Non-pigmented ciliary epithelial cell (primary cell): ENCODE measurements at regions not wholly inside any gene's neighbourhood (a gene's known extent, or its start where the extent isn't known, plus 50 kb on each side); places are given as distances from the start of the nearest gene placed in this dataset.
"Not testable (repeated sequence)": the region's sequence is repeated elsewhere in the genome, so short reads cannot be mapped to it uniquely, and the experiment has no call there.

Source experiments
- DNase-seq: peaks from one replicate; pipeline ENCODE4 v3.0.0-alpha.2; 2010; ENCODE audit warnings: low read depth

DNA sequence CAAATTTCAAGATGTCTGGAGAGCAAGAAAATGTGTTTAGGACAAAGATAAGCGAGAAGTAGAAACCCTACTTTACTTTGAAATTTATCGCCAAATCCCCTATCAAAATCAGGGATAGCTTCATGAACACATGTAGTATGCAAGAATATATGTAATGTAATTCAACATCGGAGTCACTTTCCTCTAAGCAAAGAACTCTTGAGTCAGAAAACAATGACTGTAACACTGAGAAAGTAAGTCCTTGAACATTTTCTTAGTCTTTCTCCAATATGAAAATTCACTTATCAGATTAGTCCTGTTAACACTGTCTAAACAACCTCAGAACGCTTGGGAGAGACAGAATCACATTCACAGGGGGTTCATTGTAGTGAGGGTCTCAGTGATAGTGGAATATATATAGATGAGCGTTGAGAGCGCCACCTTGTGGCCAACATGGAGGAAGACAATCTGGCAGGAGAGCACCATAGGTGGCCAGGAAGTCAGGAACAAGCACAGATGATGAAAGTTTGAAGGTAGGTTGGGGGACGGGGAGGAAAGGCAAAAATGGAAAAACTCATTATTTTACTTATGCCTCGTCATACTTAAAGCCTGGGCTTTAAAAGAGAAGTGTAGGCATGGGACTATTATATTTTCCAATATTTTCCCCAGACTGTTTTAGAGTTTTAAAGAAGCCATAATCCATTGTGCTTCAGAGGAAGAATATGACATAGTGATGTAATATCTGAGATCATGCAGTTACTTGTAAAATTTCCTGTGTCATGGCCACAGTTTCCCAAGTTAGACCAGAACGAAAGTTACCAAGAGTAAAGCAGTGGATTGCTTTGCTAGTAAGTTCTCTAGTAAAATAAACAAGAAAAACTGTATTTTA, 115.5 kb upstream of the GNAI1 start:
- no peak for DNase-seq

DNA sequence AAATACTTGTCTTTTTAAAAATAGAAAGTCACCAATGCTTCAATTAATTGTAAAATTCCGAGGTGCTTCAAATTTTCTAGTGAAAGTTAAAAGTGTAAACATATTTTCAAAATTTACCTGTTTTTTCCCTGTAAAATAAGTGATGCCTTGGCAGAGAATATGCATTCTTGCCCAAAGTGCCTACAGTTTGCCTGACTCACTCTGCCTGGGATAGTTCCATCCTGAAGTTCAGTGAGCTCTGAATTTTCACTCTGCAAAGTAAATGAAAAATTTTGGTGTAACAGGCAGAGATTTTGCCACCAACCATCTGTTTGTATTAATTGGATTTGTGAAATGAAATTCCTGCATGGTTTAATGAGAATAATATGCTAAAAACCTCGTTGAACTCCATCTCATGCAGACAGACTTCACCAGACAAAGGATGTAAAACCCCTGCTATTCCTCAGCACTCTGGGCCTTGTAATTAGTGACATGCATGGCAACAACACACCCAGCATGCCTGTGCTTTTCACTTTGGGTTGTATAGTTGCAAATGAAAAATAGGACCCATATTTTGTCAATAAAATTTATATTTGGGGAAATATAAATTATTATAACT, 117.4 kb upstream of the GNAI1 start:
- no peak for DNase-seq

DNA sequence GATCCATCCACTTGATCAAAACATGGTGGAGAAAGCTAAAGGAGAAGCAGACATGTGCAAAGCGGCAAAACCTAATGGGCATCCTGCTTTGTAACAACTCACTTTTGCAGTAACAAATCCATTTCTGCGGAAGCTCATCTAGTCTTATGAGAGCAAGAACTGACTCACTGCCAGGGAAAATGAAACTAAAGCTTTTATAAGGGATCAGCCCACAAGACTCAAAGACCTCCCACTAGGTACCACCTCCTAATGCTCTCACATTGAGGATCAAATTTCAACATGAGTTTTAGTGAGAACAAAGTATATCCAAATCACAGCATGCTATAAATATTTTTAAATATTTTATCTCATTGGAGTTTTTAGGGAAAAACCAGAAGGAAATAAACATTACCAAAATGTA, 120.1 kb upstream of the GNAI1 start:
- DNase-seq, result peak; percentile 56

DNA sequence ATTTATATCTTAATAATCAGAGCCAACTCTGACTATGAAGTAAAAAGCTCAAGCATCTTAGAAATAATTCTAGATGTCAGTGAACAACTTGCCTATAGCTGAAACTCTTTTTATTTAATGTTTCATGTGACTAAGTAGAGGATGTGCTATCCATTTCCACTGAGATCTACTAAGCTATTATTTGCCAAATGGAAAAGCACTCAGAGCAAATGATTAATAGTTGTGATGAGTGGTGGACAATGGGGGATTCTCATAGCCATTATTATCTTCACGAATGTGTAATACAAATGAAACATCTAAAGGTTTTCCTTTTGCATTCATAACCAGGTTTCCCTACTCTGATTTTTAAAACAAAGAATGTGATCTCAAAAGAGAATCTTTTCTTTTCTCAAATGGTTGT, 126.6 kb upstream of the GNAI1 start:
- no peak for DNase-seq

DNA sequence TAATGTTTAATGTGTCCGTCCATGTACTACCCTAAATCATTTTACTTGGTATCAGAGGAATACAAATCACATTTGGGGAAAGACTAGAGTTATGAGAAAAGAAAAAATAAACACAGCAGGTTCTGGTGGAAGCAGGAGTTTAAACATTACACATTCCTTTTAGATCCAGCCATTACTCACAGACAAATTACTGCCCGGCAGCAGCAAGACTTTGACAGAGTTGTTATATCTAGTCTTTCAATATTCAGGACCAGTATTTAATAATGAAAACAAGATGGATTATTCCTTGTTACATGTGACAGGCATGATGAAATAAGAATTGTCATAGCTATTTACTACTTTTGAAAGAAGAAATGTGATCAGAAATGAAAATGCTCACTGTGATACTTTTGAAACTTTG, 131.8 kb upstream of the GNAI1 start:
- DNase-seq, result no peak

DNA sequence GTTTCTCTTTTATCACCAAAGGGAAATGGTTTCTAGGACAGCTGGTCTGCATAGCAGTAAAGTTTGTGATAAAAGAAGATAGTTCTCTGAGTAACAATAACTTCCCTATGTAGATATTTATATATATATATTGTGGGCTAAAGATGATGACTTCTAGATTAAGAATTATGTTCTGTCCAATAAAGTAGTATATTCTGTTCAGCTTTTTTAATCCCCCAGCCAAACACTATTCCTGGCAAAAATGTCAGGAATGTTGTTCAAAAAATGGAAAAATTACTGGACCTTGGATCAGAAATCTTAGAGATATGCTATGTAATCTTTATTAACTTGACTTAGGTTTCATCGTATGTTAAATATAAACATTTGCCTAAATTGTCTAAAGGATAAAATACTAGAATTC, 136.3 kb upstream of the GNAI1 start:
- no peak for DNase-seq

DNA sequence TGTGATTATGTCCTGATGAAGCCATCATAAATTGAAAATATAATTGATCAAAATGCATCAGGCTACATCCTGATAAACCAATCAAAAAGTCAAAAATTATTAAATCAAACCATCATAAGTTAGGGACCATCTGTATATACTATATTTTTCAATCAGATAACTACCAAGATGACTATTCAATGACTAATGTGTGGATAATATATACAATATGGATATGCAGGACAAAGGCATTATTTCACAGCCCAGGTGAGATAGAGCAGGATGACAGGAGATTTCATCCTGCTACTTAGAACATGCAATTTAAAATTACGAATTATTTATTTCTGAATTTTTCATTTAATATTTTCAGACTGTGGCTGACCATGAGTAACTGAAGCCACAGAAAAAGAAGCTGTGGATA, 137.3 kb upstream of the GNAI1 start:
- no peak for DNase-seq

DNA sequence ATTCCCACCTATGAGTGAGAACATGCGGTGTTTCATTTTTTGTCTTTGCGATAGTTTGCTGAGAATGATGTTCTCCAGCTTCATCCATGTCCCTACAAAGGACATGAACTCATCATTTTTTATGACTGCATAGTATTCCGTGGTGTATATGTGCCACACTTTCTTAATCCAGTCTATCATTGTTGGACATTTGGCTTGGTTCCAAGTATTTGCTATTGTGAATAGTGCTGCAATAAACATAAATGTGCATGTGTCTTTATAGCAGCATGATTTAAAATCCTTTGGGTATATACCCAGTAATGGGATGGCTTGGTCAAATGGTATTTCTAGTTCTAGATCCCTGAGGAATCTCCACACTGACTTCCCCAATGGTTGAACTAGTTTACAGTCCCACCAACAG, 138.9 kb upstream of the GNAI1 start:
- DNase-seq, result not testable (repeated sequence)

DNA sequence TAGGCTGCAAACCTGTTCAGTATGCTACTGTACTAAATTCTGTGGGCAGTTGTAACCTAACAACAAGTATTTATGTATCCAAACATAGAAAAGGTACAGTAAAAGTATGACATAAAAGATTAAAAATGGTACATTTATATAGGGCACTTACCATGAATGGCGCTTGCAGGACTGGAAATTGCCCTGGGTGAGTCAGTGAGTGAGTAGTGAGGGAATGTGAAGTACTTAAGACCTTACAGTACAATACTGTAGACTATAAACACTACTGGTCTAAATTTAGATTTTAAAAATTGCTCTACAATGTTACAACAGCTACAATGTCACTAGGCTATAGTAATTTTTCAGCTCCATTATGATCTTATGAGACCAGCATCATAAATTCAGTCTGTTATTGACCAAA, 146.0 kb upstream of the GNAI1 start:
- DNase-seq, result peak; percentile 73

DNA sequence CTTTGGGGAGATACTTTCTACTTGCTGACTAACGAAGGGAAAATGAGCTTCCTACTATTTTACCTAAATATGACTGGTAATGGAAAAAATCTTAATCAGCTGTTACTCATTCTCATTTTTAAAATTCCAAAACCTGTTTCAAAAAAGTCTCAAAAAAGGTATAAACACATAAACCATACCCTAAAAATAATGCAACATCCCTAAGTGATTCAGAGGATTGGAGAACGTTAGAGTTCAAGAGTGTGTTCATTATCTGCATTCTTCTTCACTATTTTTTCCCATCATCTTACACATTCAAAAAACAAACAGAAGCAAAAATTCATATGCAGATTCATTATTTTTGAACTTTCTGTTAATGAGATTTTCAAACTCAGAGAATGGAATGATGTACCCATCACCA, 150.4 kb upstream of the GNAI1 start:
- peak; percentile 48 for DNase-seq

DNA sequence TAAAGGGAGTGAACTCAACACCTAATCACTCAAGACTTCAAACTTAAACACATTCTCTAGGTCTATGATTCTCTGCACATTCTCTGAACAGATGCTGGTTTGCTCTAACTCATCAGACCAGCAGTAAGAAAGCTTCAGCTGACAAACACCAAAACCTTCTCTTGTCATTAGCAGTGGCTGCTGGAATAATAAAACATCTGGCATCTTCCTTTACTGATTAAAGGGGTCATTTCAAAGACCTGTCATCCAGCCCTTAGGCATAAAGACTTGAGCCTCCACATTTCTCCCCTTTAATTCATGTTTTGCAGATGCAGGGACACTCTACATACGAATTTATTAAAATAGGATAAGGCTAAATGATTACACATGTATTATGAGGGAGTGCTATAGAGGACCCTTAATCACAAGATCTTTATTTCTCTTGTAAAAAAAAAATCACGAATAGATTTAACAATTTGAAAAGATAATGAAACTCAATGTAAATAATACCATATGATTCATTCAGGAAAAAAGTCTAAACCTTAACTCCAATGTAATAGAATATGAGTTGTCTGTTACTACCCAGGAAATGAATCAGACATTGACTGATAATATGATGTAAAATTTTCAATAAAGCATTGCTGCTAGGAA, 152.4 kb upstream of the GNAI1 start:
- DNase-seq, result no peak

DNA sequence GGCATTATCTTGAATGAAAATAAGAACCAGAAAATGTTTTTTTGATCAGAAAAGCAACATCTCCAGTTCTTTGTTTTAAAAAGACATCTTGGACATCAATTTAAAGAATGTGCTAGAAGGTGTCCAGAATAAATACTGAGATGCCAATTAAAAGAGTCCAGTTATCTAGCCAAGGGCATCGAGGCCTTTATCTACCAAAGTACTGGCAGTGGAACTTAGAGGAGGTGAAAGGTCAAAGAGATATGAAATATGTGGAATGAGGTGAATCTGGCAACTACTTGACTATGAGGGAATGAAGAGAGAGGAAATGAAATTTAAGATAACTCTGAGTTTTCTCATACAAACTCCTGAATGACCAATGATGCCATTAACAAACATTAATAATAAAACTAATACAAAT, 154.3 kb upstream of the GNAI1 start:
- no peak for DNase-seq

DNA sequence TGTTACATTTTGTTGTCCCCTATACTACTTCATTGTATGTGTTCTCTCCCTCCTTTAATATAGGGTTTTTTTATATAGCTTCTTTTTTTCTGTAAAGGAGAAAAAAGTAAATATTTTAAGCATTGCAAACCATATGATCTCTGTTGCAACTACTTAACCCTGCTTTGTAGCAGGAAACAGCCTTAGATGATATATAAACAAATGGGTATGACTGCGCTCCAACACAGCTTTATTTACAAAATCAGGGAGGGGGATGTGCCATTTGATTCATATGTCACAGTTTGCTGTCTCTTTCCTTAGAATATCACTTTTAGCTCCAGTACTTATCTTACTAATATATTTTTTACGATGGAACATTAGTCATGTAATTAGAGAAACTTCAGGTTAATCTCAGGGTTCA, 155.2 kb upstream of the GNAI1 start:
- DNase-seq, result peak; percentile 44

DNA sequence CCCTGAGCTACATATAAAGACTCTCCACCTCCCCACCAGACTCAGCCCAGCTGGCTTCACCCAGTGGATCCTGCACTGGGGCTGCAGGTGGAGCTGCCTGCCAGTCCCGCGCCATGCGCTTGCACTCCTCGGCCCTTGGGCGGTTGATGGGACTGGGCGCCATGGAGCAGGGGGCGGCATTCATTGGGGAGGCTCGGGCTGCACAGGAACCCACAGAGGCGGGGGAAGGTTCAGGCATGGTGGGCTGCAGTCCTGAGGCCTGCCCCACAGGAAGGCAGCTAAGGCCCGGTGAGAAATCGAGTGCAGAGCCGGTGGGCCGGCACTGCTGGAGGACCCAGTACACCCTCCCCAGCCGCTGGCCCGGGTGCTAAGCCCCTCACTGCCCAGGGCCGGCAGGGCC, 157.2 kb upstream of the GNAI1 start:
- DNase-seq, result no peak

DNA sequence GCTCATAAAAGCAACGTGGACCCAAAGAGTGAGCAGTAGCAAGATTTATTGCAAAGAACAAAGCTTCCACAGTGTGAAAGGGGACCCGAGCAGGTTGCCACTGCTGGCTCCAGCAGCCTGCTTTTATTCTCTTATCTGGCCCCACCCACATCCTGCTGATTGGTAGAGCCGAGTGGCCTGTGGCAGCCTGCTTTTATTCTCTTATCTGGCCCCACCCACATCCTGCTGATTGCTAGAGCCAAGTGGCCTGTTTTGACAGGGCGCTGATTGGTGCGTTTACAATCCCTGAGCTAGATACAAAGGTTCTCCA, 158.0 kb upstream of the GNAI1 start:
- DNase-seq, result not testable (repeated sequence)

DNA sequence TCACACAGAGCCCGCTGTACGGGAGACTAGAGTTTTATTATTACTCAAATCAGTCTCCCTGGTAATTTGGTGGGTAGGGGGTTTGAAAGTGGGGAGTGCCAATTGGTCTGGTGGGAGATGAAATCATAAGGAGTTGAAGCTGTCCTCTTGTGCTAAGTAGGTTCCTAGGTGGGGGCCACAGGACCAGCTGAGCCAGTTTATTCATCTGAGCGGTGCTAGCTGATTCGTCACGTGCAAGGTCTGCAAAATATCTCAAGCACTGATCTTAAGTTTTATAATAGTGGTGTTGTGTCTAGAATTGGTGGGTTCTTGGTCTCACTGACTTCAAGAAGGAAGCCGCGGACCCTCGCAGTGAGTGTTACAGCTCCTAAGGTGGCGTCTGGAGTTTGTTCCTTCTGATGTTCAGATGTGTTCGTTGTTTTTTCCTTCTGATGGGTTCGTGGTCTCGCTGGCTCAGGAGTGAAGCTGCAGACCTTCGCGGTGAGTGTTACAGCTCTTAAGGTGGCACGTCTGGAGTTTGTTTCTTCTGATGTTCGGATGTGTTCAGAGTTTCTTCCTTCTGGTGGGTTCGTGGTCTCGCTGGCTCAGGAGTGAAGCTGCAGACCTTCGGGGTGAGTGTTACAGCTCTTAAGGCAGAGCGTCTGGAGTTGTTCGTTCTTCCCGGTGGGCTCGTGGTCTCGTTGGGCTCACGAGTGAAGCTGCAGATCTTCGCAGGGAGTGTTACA, 158.5 kb upstream of the GNAI1 start:
- not testable (repeated sequence) for DNase-seq

DNA sequence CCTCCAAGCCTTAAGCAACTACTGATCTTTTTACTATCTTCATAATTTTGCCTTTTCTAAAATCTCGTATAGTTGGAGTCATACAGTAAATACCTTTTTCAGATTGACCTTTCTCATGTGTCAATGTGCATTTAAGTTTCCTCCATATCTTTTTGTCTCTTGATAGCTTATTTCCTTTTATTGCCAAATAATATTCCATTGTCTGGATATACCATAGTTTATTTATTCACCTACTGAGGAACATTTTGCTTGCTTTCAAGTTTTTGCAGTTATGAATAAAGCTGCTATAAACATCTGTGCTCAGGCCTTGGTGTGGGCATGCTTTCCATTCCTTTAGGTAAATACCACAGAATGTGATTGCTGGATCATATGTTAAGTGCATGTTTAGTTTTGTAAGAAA, 161.2 kb upstream of the GNAI1 start:
- DNase-seq, result no peak

DNA sequence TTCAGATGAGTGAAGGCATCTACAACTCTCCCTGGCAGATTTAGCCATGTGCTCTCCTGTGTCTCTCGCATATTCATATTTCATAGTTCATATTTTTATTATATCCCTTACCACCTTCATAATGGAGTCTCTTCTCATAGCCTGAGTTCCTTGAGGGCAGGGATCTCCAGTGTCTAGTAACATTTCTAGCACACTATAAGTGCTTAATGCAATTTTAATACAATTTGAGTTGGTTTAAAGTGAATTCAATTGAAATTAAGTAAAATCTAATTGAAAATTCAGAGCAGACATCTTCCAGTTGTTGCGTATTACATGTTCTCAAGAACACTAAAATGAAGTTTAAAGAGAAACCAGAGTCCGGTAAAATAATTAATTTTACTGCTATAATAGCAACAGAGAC, 163.6 kb upstream of the GNAI1 start:
- DNase-seq, result no peak

DNA sequence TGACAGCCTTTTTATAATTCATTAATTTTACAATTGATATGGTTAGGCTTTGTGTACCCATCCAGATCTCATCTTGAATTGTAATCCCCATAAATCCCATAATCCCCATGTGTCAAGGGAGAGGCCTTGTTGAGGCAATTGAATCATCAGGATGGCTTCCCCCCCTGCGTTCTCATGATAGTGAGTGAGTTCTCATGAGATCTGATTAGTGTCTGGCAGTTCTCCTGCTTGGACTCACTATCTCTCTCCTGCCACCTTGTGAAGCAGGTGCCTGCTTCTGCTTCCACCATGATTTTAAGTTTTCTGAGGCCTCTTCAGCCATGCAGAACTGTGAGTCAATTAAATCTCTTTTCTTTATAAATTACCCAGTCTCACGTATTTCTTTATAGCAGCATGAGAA, 165.7 kb upstream of the GNAI1 start:
- DNase-seq, result no peak

DNA sequence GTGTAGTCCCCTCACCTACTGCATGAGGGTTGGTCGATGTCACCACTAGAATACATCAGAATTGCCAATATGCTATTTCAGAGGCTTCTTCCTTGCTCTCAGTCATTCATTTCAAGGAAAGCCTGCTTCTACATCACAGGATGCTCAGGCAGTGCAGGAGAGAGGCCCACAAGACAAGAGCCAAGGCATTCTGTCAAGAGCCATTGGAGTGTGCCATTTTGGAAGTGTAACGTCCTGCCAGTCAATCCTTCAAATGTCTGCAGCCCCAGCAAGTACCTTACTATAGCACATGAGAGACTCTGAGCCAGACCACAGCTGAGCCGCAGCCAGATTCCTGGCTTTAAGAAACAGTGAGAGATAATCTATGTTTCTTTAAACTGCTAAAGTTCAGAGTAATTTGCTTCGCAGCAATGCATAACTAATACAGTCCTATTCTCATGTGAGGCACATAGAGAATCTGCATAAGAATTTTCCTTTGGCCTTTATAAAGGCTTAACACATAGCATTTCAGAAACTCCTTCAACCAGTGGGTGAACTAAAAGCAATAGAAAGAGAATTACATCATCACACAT, 166.5 kb upstream of the GNAI1 start:
- DNase-seq, result no peak

DNA sequence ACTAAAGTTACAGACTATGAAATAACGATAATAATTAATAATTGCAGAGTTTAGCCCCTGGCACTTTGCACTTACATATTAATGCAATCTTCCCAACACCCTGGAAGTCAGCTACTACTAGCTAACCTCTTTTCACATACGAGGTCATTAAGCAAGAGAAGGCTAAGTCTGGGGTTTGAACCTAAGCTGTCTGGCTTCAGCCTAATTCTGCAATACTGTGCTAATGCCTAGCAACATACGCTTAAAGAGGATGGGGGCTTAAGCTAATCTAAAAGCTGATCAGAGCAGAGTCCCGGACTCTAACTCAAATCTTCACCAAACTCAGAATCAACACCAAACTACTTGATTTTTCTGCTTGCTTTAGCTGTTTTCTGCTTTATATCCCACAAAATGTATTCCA, 168.7 kb upstream of the GNAI1 start:
- DNase-seq, result no peak

DNA sequence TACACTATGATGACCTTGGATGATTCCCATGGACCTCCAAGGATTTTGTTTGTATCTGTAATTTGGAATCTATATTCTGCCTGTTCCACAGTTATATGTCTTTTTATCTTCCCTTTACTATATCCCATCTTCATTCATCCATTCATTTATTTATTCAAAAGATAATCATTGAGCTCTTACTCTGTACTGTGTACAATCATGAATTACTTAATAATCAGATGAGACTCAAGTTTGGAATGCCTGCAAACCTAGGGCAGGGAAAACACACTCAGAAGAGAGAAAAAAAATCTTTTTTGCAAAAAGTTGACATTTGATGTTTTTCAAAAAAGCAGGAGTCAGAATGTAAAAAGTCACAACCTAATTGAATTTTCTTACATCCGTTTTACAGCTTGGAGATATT, 170.2 kb upstream of the GNAI1 start:
- no peak for DNase-seq

DNA sequence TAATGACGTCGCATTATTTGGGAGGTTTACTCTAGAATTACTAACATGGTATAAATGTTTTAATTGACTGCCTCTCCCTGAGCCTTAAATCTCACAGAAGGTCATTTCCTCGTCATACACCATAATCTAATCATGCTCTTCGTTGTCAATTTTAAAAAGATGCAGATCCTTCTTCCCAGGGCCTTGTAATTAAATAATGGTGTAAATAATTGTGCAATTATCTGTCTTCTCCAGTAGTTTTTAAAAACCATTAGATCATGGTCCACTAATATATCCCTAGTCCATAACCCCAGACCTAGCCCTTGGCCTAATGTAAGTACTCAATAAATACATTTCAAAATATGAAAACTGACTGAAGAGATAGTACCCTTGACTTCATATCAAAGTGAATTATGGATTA, 181.5 kb upstream of the GNAI1 start:
- DNase-seq, result no peak
